ENCODE measurements at regions not wholly inside any gene's neighbourhood (a gene's known extent, or its start where the extent isn't known, plus 50 kb on each side); places are given as distances from the start of the nearest gene placed in this dataset.
A peak's percentile ranks its signal among the peaks of the same experiment; 100 is the strongest.

GRCh38 chr3:6737630-6738029, 123.3 kb upstream of the GRM7 start:
- no peak for DNase-seq

- DNase-seq = no peak
Measured at GRCh38 chr3:6739288-6739687, 121.6 kb upstream of the GRM7 start.

- DNase-seq = no peak
Measured at GRCh38 chr3:6743067-6743720, 117.7 kb upstream of the GRM7 start.

- no peak for DNase-seq
Measured at GRCh38 chr3:6746443-6746842, 114.5 kb upstream of the GRM7 start.

- DNase-seq = no peak
Measured at GRCh38 chr3:6747017-6747416, 113.9 kb upstream of the GRM7 start.

- DNase-seq = no peak
Measured at GRCh38 chr3:6750782-6751181, 110.1 kb upstream of the GRM7 start.

GRCh38 chr3:6753536-6753935, 107.4 kb upstream of the GRM7 start:
- no peak for DNase-seq

- DNase-seq = peak; percentile 16 to 49
Measured at GRCh38 chr3:6769532-6770396, 91.2 kb upstream of the GRM7 start.

- DNase-seq = no peak
Measured at GRCh38 chr3:6770397-6770690, 90.6 kb upstream of the GRM7 start.

- DNase-seq = no peak
Measured at GRCh38 chr3:6771171-6771570, 89.7 kb upstream of the GRM7 start.

GRCh38 chr3:6779140-6779539, 81.8 kb upstream of the GRM7 start:
- no peak for DNase-seq

GRCh38 chr3:6781092-6781491, 79.8 kb upstream of the GRM7 start:
- DNase-seq = no peak

- no peak for DNase-seq
Measured at GRCh38 chr3:6785726-6786125, 75.2 kb upstream of the GRM7 start.

- peak in 1 of 2 experiments; percentile 15 for DNase-seq
Measured at GRCh38 chr3:6791161-6791560, 69.8 kb upstream of the GRM7 start.

- DNase-seq = peak in 1 of 2 experiments; percentile 49
Measured at GRCh38 chr3:6799264-6799915, 61.5 kb upstream of the GRM7 start.

GRCh38 chr3:6803619-6804018, 57.3 kb upstream of the GRM7 start:
- DNase-seq = no peak

GRCh38 chr3:6805236-6805635, 55.7 kb upstream of the GRM7 start:
- DNase-seq = no peak

GRCh38 chr3:6806991-6807390, 53.9 kb upstream of the GRM7 start:
- DNase-seq = no peak

- DNase-seq = no peak
Measured at GRCh38 chr3:6807967-6808588, 52.8 kb upstream of the GRM7 start.

GRCh38 chr3:6809349-6809748, 51.6 kb upstream of the GRM7 start:
- no peak for DNase-seq
